Inflammatory macrophage treated with lipopolysaccharide for 1 hour (primary cell): ENCODE measurements at regions not wholly inside any gene's neighbourhood (a gene's known extent, or its start where the extent isn't known, plus 50 kb on each side); places are given as distances from the start of the nearest gene placed in this dataset.
"Not testable (repeated sequence)": the region's sequence is repeated elsewhere in the genome, so short reads cannot be mapped to it uniquely, and the experiment has no call there.

Source experiments
- DNase-seq, 2 donors: peaks; one replicate each; pipeline ENCODE4 v3.0.0-alpha.2; 2020 to 2022

- DNase-seq, result no peak
Measured at GRCh38 chr9:129561594-129562281, 59.2 kb downstream of the C9orf50 start.

GRCh38 chr9:129560881-129561306 is 60.0 kb downstream of the C9orf50 start:
- no peak for DNase-seq

- DNase-seq, result no peak
Measured at GRCh38 chr9:129559506-129559881, 61.4 kb downstream of the C9orf50 start.

GRCh38 chr9:129558551-129559505 is 62.1 kb downstream of the C9orf50 start:
- DNase-seq, result peak in 1 of 2 donors; percentile 19

GRCh38 chr9:129558063-129558550 is 62.8 kb downstream of the C9orf50 start:
- no peak for DNase-seq

- DNase-seq, result no peak
Measured at GRCh38 chr9:129557192-129558036, 63.5 kb downstream of the C9orf50 start.

GRCh38 chr9:129556491-129557191 is 64.3 kb downstream of the C9orf50 start:
- no peak for DNase-seq

GRCh38 chr9:129555512-129556215 is 65.2 kb downstream of the C9orf50 start:
- no peak for DNase-seq

- peak in 1 of 2 donors; percentile 12 for DNase-seq
Measured at GRCh38 chr9:129554649-129555048, 66.3 kb downstream of the C9orf50 start.

- no peak for DNase-seq
Measured at GRCh38 chr9:129553277-129553676, 67.6 kb downstream of the C9orf50 start.

GRCh38 chr9:129552064-129552463 is 68.8 kb downstream of the C9orf50 start:
- DNase-seq, result no peak

GRCh38 chr9:129551393-129551973 is 69.4 kb downstream of the C9orf50 start:
- no peak for DNase-seq

- DNase-seq, result not testable (repeated sequence)
Measured at GRCh38 chr9:129550977-129551376, 69.9 kb downstream of the C9orf50 start.

GRCh38 chr9:129550199-129550839 is 70.6 kb downstream of the C9orf50 start:
- DNase-seq, result peak in 1 of 2 donors; percentile 30

- DNase-seq, result no peak
Measured at GRCh38 chr9:129549684-129550083, 71.2 kb downstream of the C9orf50 start.

GRCh38 chr9:129549139-129549538 is 71.8 kb downstream of the C9orf50 start:
- DNase-seq, result no peak

GRCh38 chr9:129548571-129549135 is 72.2 kb downstream of the C9orf50 start:
- no peak for DNase-seq

- DNase-seq, result no peak
Measured at GRCh38 chr9:129547869-129548570, 72.9 kb downstream of the C9orf50 start.

- no peak for DNase-seq
Measured at GRCh38 chr9:129547063-129547462, 73.8 kb downstream of the C9orf50 start.
